ENCODE measurements at regions not wholly inside any gene's neighbourhood (a gene's known extent, or its start where the extent isn't known, plus 50 kb on each side); places are given as distances from the start of the nearest gene placed in this dataset.

DNA sequence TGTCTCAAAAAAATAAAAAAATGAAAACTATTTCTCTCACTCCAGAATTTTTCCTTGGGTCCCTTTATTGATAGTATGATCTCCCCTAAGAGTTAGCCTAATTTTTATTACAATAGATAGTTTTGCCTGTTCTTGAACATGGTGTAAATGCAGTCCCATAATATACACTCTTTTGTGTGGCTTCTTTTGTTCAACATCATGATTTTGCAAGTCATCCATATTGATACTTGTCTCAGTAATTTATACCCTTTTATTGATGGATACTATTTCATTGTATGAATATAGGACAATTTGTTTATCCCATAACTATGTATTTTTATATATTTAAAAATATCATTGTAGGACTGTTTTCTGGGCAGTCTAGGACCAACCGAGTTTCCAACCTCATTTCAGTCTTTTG, 207.0 kb downstream of the UTP18 start (continued):
- TF ChIP-seq ZNF394 (tag by site-specific recombination; IDR thresholded peaks at IDR 0.05; ENCODE audit: borderline replicate concordance) (no peak), ZSCAN5A (tag by site-specific recombination; IDR thresholded peaks at IDR 0.05) (no peak), ZNF324 (tag by site-specific recombination; IDR thresholded peaks at IDR 0.05) (no peak), ZNF23 (tag by site-specific recombination; IDR thresholded peaks at IDR 0.05; ENCODE audit: borderline replicate concordance) (no peak), ZIC2 (tag by site-specific recombination; IDR thresholded peaks at IDR 0.05) (no peak), ZNF239 (tag by site-specific recombination; IDR thresholded peaks at IDR 0.05) (no peak), HOXD13 (CRISPR knock-in tag; IDR thresholded peaks at IDR 0.05; ENCODE audit: borderline replicate concordance) (no peak), ZNF521 (tag by site-specific recombination; IDR thresholded peaks at IDR 0.05) (no peak), ZNF514 (tag by site-specific recombination; IDR thresholded peaks at IDR 0.05) (no peak), ZNF518A (tag by site-specific recombination; conservative IDR thresholded peaks at IDR 0.05; ENCODE audit: low read depth) (no peak), ZBTB7A (tag by site-specific recombination; IDR thresholded peaks at IDR 0.05; ENCODE audit: low read depth) (no peak)

DNA sequence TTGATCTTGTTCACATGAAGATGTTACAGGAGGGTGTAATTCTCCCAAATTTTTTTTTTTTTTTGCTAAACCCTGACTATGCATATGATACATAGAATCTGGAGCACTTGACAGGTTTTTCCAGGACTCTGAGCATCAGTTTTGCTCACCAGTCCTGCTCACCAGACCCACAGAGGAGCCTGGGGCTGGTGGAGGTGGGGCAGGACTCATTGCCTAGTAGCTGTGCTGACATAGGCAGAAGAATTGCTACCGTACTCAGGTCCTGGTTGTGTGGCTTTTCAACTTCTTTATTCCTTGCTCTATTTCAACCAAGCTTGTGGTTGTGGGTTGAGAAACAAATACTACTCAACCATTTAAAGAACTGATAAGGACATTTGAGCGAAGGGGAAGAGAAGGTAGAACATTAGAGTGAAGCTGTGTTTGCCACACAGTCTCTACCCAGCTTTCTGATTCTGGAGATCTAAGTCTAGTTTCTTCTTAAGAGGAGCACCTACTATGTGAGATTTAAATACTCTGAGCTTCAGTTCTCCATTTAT, 212.4 kb downstream of the UTP18 start:
- POLR2A ChIA-PET = no interaction called here
- Histone ChIP-seq H3K27ac (ENCODE audit: extremely low read depth, low read depth, low read length) (no peak overlapping the region), H3K36me3 (ENCODE audit: control insufficient read depth in 2 of 2, insufficient read depth in 1 of 2, low read length in 2 of 2) (no peaks in the 10 kb centered on the region), H3K4me1 (ENCODE audit: control insufficient read depth, insufficient read depth, low read length) (no peaks in the 10 kb centered on the region), H3K4me3 (ENCODE audit: low read depth, low read length) (no peak overlapping the region), H3K9me3 (ENCODE audit: control insufficient read depth, insufficient read depth, low read depth, low read length) (no peaks in the 10 kb centered on the region)
- no peak for TF ChIP-seq SCRT2 (tag by site-specific recombination; IDR thresholded peaks at IDR 0.05)
- TF ChIP-seq, protein P1, sequence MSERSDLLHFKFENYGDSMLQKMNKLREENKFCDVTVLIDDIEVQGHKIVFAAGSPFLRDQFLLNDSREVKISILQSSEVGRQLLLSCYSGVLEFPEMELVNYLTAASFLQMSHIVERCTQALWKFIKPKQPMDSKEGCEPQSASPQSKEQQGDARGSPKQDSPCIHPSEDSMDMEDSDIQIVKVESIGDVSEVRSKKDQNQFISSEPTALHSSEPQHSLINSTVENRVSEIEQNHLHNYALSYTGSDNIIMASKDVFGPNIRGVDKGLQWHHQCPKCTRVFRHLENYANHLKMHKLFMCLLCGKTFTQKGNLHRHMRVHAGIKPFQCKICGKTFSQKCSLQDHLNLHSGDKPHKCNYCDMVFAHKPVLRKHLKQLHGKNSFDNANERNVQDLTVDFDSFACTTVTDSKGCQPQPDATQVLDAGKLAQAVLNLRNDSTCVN (tag by site-specific recombination; optimal IDR thresholded peaks at IDR 0.05) = no peak
- CTCF ChIA-PET = interaction anchor here (0.8 to 5.0 kb wide), 3 partner anchors 11 to 174 kb away, joined by 4 to 43 read pairs (median 7); no protein-coding TSS in a partner anchor

GRCh38 chr17:51474764-51475163, 214.4 kb downstream of the UTP18 start:
- CTCF ChIA-PET = interaction anchor here (1.4 to 2.5 kb wide), 2 partner anchors 13 to 14 kb away, joined by 3 to 10 read pairs; no protein-coding TSS in a partner anchor

More at GRCh38 chr17:51474764-51475163, 214.4 kb downstream of the UTP18 start:
- no peaks in the 10 kb centered on the region for H3K4me1 ChIP-seq (ENCODE audit: control insufficient read depth, insufficient read depth, low read length)
- H3K9me3 ChIP-seq (ENCODE audit: control insufficient read depth, insufficient read depth, low read depth, low read length) = no peaks in the 10 kb centered on the region
- no peaks in the 10 kb centered on the region for H3K36me3 ChIP-seq (ENCODE audit: control insufficient read depth in 2 of 2, insufficient read depth in 1 of 2, low read length in 2 of 2)
- no peak overlapping the region for H3K4me3 ChIP-seq (ENCODE audit: low read depth, low read length)
- no peak overlapping the region for H3K27ac ChIP-seq (ENCODE audit: extremely low read depth, low read depth, low read length)
- POLR2A ChIA-PET = no interaction called here
- TF ChIP-seq ZNF561 (tag by site-specific recombination; IDR thresholded peaks at IDR 0.05; ENCODE audit: borderline replicate concordance) (no peak), ZFHX2 (tag by site-specific recombination; conservative IDR thresholded peaks at IDR 0.05) (no peak), ZNF624 (tag by site-specific recombination; IDR thresholded peaks at IDR 0.05) (no peak), ZNF510 (tag by site-specific recombination; IDR thresholded peaks at IDR 0.05; ENCODE audit: insufficient replicate concordance) (peak; percentile 99)
